GM19351 (cell line): ENCODE measurements at regions not wholly inside any gene's neighbourhood (a gene's known extent, or its start where the extent isn't known, plus 50 kb on each side); places are given as distances from the start of the nearest gene placed in this dataset.
A peak's percentile ranks its signal among the peaks of the same experiment; 100 is the strongest.
"Not testable (repeated sequence)": the region's sequence is repeated elsewhere in the genome, so short reads cannot be mapped to it uniquely, and the experiment has no call there.

Source experiments
- ATAC-seq: cut with Tn5 transposase; IDR thresholded peaks from one replicate; pipeline ENCODE4 v1.9.1; 2021; ENCODE audit warnings: mild to moderate bottlenecking, moderate library complexity; ENCODE audit not compliant: unreplicated experiment

GRCh38 chr3:30457726-30458125 lies 148.7 kb upstream of the TGFBR2 start:
- no peak for ATAC-seq

GRCh38 chr3:30458376-30459171 lies 147.8 kb upstream of the TGFBR2 start:
- no peak for ATAC-seq

- no peak for ATAC-seq
Observed at GRCh38 chr3:30461311-30461710, 145.1 kb upstream of the TGFBR2 start.

GRCh38 chr3:30462721-30463470 lies 143.5 kb upstream of the TGFBR2 start:
- no peak for ATAC-seq

GRCh38 chr3:30464381-30464780 lies 142.0 kb upstream of the TGFBR2 start:
- ATAC-seq, result no peak

GRCh38 chr3:30465454-30465853 lies 140.9 kb upstream of the TGFBR2 start:
- no peak for ATAC-seq

GRCh38 chr3:30467596-30468238 lies 138.7 kb upstream of the TGFBR2 start:
- no peak for ATAC-seq

GRCh38 chr3:30469133-30469532 lies 137.3 kb upstream of the TGFBR2 start:
- ATAC-seq, result no peak

GRCh38 chr3:30470496-30470895 lies 135.9 kb upstream of the TGFBR2 start:
- no peak for ATAC-seq

- no peak for ATAC-seq
Observed at GRCh38 chr3:30471066-30471465, 135.3 kb upstream of the TGFBR2 start.

- no peak for ATAC-seq
Observed at GRCh38 chr3:30471796-30472489, 134.5 kb upstream of the TGFBR2 start.

- no peak for ATAC-seq
Observed at GRCh38 chr3:30473374-30474051, 132.9 kb upstream of the TGFBR2 start.

GRCh38 chr3:30474371-30474770 lies 132.0 kb upstream of the TGFBR2 start:
- no peak for ATAC-seq

- ATAC-seq, result peak; percentile 88
Observed at GRCh38 chr3:30475038-30475808, 131.2 kb upstream of the TGFBR2 start.

GRCh38 chr3:30475809-30476178 lies 130.6 kb upstream of the TGFBR2 start:
- ATAC-seq, result no peak

GRCh38 chr3:30476368-30477084 lies 129.9 kb upstream of the TGFBR2 start:
- peak; percentile 40 for ATAC-seq

- no peak for ATAC-seq
Observed at GRCh38 chr3:30477149-30477921, 129.1 kb upstream of the TGFBR2 start.

GRCh38 chr3:30479737-30480136 lies 126.7 kb upstream of the TGFBR2 start:
- ATAC-seq, result not testable (repeated sequence)
